Panc1 (cell line): ENCODE measurements at regions not wholly inside any gene's neighbourhood (a gene's known extent, or its start where the extent isn't known, plus 50 kb on each side); places are given as distances from the start of the nearest gene placed in this dataset.

Source experiments
- CTCF ChIP-seq: fragments of 450-650 bp; IDR thresholded peaks from 2 replicates; pipeline ENCODE4 v1.5.1; 2017; ENCODE audit warnings: mild to moderate bottlenecking
- POLR2AphosphoS5 ChIP-seq: IDR thresholded peaks from 2 replicates; pipeline ENCODE4 v1.6.1; 2012; ENCODE audit warnings: mild to moderate bottlenecking, low read depth, low read length, moderate library complexity
- REST ChIP-seq, 2 experiments: IDR thresholded peaks; 2 replicates each; pipeline ENCODE4 v1.6.1; 2011 to 2012; ENCODE audit warnings: low read depth in 2 of 2, control low read depth in 1 of 2, low read length in 1 of 2, mild to moderate bottlenecking in 1 of 2, moderate library complexity in 1 of 2; ENCODE audit not compliant: insufficient read depth in 1 of 2
- SIN3A ChIP-seq: IDR thresholded peaks from 2 replicates; pipeline ENCODE4 v1.6.1; 2012; ENCODE audit warnings: low read depth, mild to moderate bottlenecking, low read length, moderate library complexity, borderline replicate concordance; ENCODE audit not compliant: insufficient read depth
- TCF7L2 ChIP-seq: IDR thresholded peaks from 2 replicates; pipeline ENCODE4 v1.6.1; 2011; ENCODE audit warnings: mild to moderate bottlenecking, low read depth, low read length, inconsistent platforms

GRCh38 chr3:59609657-59610348, 560.0 kb upstream of the CFAP20DC start:
- TF ChIP-seq SIN3A (no peak), CTCF (no peak), POLR2AphosphoS5 (no peak), REST (IDR thresholded peaks at IDR 0.05; ENCODE audit: insufficient read depth in 1 of 2, low read depth in 2 of 2, low read length in 1 of 2) (no peak), TCF7L2 (no peak)
